GM23338 (cell line): ENCODE measurements at regions not wholly inside any gene's neighbourhood (a gene's known extent, or its start where the extent isn't known, plus 50 kb on each side); places are given as distances from the start of the nearest gene placed in this dataset.

ENCODE experiments used
- ATAC-seq: fragments of 200-7000 bp; cut with Tn5 transposase; 3 replicates; pipeline ENCODE4 v1.9.1; 2020
- DNase-seq: peaks from one replicate; pipeline ENCODE4 v3.0.0-alpha.2; 2015; ENCODE audit warnings: low spot score
- H2AFZ ChIP-seq: fragments of 200-600 bp; sonication (generic); 2 replicates; pipeline ENCODE4 v1.8.0; 2016; ENCODE audit warnings: antibody characterized with exemption, mild to moderate bottlenecking, moderate library complexity
- H3F3A ChIP-seq: fragments of 200-600 bp; sonication (generic); replicated peaks from 2 replicates; pipeline ENCODE4 v1.8.0; 2017; ENCODE audit warnings: antibody characterized with exemption, mixed run types, low read depth
- H3K27ac ChIP-seq: fragments of 200-600 bp; sonication (generic); 2 replicates; pipeline ENCODE4 v1.6.1; 2016; ENCODE audit warnings: low read depth
- H3K27me3 ChIP-seq: fragments of 200-600 bp; sonication (generic); 2 replicates; pipeline ENCODE4 v1.8.0; 2016; ENCODE audit warnings: mild to moderate bottlenecking, mixed run types, moderate library complexity; ENCODE audit not compliant: insufficient read depth
- H3K36me3 ChIP-seq: fragments of 200-600 bp; sonication (generic); 2 replicates; pipeline ENCODE4 v1.8.0; 2016; ENCODE audit warnings: mild to moderate bottlenecking; ENCODE audit not compliant: insufficient read depth
- H3K4me1 ChIP-seq: fragments of 200-600 bp; sonication (generic); 2 replicates; pipeline ENCODE4 v1.8.0; 2016; ENCODE audit warnings: mild to moderate bottlenecking, moderate library complexity; ENCODE audit not compliant: insufficient read depth
- H3K4me2 ChIP-seq: fragments of 200-600 bp; sonication (generic); 2 replicates; pipeline ENCODE4 v1.7.1; 2017; ENCODE audit warnings: mixed run types
- H3K4me3 ChIP-seq: fragments of 200-600 bp; sonication (generic); 2 replicates; pipeline ENCODE4 v1.6.1; 2016; ENCODE audit warnings: mixed run types
- H3K79me2 ChIP-seq: fragments of 200-600 bp; sonication (generic); replicated peaks from 2 replicates; pipeline ENCODE4 v1.8.0; 2017; ENCODE audit warnings: mild to moderate bottlenecking; ENCODE audit not compliant: insufficient read depth
- H3K9me2 ChIP-seq: fragments of 200-600 bp; sonication (generic); 2 replicates; pipeline ENCODE4 v1.8.0; 2017; ENCODE audit not compliant: insufficient read depth
- H4K20me1 ChIP-seq: fragments of 200-600 bp; sonication (generic); replicated peaks from 2 replicates; pipeline ENCODE4 v1.8.0; 2017; ENCODE audit warnings: mild to moderate bottlenecking; ENCODE audit not compliant: insufficient read depth
- H3K27ac Mint-ChIP-seq: 2 replicates; pipeline ENCODE4 v1.8.0; 2020; ENCODE audit warnings: inconsistent platforms, mild to moderate bottlenecking, moderate library complexity, mixed read lengths
- H3K27me3 Mint-ChIP-seq: 3 replicates; pipeline ENCODE4 v1.8.0; 2022; ENCODE audit warnings: low read depth, mild to moderate bottlenecking, moderate library complexity, mixed read lengths, inconsistent platforms; ENCODE audit not compliant: insufficient read depth, poor library complexity
- H3K36me3 Mint-ChIP-seq: 3 replicates; pipeline ENCODE4 v1.8.0; 2021; ENCODE audit warnings: low read depth, mild to moderate bottlenecking, inconsistent platforms, moderate library complexity, mixed read lengths
- H3K4me1 Mint-ChIP-seq: 3 replicates; pipeline ENCODE4 v1.8.0; 2020; ENCODE audit warnings: mild to moderate bottlenecking, inconsistent platforms, mixed read lengths
- H3K4me3 Mint-ChIP-seq: 3 replicates; pipeline ENCODE4 v1.8.0; 2021; ENCODE audit warnings: moderate library complexity, mild to moderate bottlenecking, inconsistent platforms, mixed read lengths
- H3K9me3 Mint-ChIP-seq: 3 replicates; pipeline ENCODE4 v1.8.0; 2020; ENCODE audit warnings: moderate library complexity, mild to moderate bottlenecking, inconsistent platforms, mixed read lengths
- CREB1 ChIP-seq: fragments of 250-450 bp; sonication (Bioruptor Pico); IDR thresholded peaks from 2 replicates; pipeline ENCODE4 v1.5.0; 2020; ENCODE audit warnings: low read depth, mild to moderate bottlenecking, moderate library complexity
- EZH2 ChIP-seq: fragments of 200-600 bp; sonication (generic); IDR thresholded peaks from one replicate; pipeline ENCODE4 v1.8.0; 2017; ENCODE audit warnings: antibody characterized with exemption, mild to moderate bottlenecking, low read depth; ENCODE audit not compliant: unreplicated experiment
- EZH2phosphoT487 ChIP-seq: fragments of 200-600 bp; sonication (generic); IDR thresholded peaks from one replicate; pipeline ENCODE4 v1.8.1; 2018; ENCODE audit warnings: antibody characterized with exemption; ENCODE audit not compliant: unreplicated experiment
- POLR2AphosphoS5 ChIP-seq: IDR thresholded peaks from 2 replicates; pipeline ENCODE4 v1.6.1; 2016; ENCODE audit warnings: antibody characterized with exemption, low read depth
- REST ChIP-seq: IDR thresholded peaks from one replicate; pipeline ENCODE4 v1.6.1; 2018; ENCODE audit warnings: antibody characterized with exemption; ENCODE audit not compliant: unreplicated experiment
- ZNF114 ChIP-seq: fragments of 250-450 bp; sonication (Bioruptor Pico); IDR thresholded peaks from 2 replicates; pipeline ENCODE4 v1.5.0; 2020; ENCODE audit warnings: mild to moderate bottlenecking, moderate library complexity
- TF ChIP-seq, protein P1 (sequence below), 2 experiments: fragments of 200-600 bp in 1 of 2; sonication (generic) in 1 of 2; conservative IDR thresholded peaks; 2 replicates each; pipeline versions ENCODE4 v1.5.1 to v1.6.1; 2016 to 2017; ENCODE audit warnings: antibody characterized with exemption in 2 of 2, low read depth in 2 of 2, mild to moderate bottlenecking in 2 of 2, moderate library complexity in 1 of 2
- TF ChIP-seq, protein P2 (sequence below): fragments of 250-450 bp; sonication (Bioruptor Pico); IDR thresholded peaks from 2 replicates; pipeline ENCODE4 v1.5.0; 2020; ENCODE audit warnings: mild to moderate bottlenecking, moderate library complexity

GRCh38 chr13:76229281-76229680 is 593.2 kb downstream of the LMO7 start:
- Mint-ChIP-seq H3K9me3 (no peaks in the 10 kb centered on the region), H3K4me3 (no peak overlapping the region), H3K27me3 (no peaks in the 10 kb centered on the region), H3K27ac (no peak overlapping the region), H3K36me3 (no peaks in the 10 kb centered on the region), H3K4me1 (no peaks in the 10 kb centered on the region)
- H3F3A ChIP-seq: no peaks in the 10 kb centered on the region
- no peak overlapping the region for H3K4me2 ChIP-seq
- no peaks in the 10 kb centered on the region for H3K36me3 ChIP-seq
- ATAC-seq: no peak
- H3K27ac ChIP-seq: no peak overlapping the region
- no peaks in the 10 kb centered on the region for H3K79me2 ChIP-seq
- H3K9me2 ChIP-seq: no peaks in the 10 kb centered on the region
- H3K27me3 ChIP-seq: no peaks in the 10 kb centered on the region
- H4K20me1 ChIP-seq: no peaks in the 10 kb centered on the region
- TF ChIP-seq ZNF114 (CRISPR knock-in tag) (no peak), POLR2AphosphoS5 (no peak), REST (no peak)
- TF ChIP-seq, protein P1, sequence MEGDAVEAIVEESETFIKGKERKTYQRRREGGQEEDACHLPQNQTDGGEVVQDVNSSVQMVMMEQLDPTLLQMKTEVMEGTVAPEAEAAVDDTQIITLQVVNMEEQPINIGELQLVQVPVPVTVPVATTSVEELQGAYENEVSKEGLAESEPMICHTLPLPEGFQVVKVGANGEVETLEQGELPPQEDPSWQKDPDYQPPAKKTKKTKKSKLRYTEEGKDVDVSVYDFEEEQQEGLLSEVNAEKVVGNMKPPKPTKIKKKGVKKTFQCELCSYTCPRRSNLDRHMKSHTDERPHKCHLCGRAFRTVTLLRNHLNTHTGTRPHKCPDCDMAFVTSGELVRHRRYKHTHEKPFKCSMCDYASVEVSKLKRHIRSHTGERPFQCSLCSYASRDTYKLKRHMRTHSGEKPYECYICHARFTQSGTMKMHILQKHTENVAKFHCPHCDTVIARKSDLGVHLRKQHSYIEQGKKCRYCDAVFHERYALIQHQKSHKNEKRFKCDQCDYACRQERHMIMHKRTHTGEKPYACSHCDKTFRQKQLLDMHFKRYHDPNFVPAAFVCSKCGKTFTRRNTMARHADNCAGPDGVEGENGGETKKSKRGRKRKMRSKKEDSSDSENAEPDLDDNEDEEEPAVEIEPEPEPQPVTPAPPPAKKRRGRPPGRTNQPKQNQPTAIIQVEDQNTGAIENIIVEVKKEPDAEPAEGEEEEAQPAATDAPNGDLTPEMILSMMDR (conservative IDR thresholded peaks at IDR 0.05; ENCODE audit: low read depth in 2 of 2): no peak
- no peak overlapping the region for H2AFZ ChIP-seq
- no peaks in the 10 kb centered on the region for H3K4me1 ChIP-seq
- H3K4me3 ChIP-seq: no peak overlapping the region
- no peak for DNase-seq

- no peaks in the 10 kb centered on the region for H3K27me3 ChIP-seq
- H3K9me3 Mint-ChIP-seq: no peaks in the 10 kb centered on the region
- H3K4me3 ChIP-seq: no peak overlapping the region
- H3K36me3 ChIP-seq: no peaks in the 10 kb centered on the region
- H3F3A ChIP-seq: no peaks in the 10 kb centered on the region
- H3K27ac ChIP-seq: no peak overlapping the region
- H3K4me2 ChIP-seq: no peak overlapping the region
- no peaks in the 10 kb centered on the region for H3K79me2 ChIP-seq
- ATAC-seq (no peak), DNase-seq (no peak)
- no peaks in the 10 kb centered on the region for H3K36me3 Mint-ChIP-seq
- H3K4me1 Mint-ChIP-seq: no peaks in the 10 kb centered on the region
- no peak overlapping the region for H2AFZ ChIP-seq
- no peak overlapping the region for H3K4me3 Mint-ChIP-seq
- no peak overlapping the region for H3K27ac Mint-ChIP-seq
- no peaks in the 10 kb centered on the region for H3K4me1 ChIP-seq
- no peaks in the 10 kb centered on the region for H3K27me3 Mint-ChIP-seq
- H4K20me1 ChIP-seq: no peaks in the 10 kb centered on the region
- no peaks in the 10 kb centered on the region for H3K9me2 ChIP-seq
- TF ChIP-seq, protein P1 (conservative IDR thresholded peaks at IDR 0.05; ENCODE audit: low read depth in 2 of 2): no peak
- no peak for TF ChIP-seq EZH2phosphoT487
- no peak for TF ChIP-seq EZH2
- no peak for TF ChIP-seq CREB1
- TF ChIP-seq, protein P2, sequence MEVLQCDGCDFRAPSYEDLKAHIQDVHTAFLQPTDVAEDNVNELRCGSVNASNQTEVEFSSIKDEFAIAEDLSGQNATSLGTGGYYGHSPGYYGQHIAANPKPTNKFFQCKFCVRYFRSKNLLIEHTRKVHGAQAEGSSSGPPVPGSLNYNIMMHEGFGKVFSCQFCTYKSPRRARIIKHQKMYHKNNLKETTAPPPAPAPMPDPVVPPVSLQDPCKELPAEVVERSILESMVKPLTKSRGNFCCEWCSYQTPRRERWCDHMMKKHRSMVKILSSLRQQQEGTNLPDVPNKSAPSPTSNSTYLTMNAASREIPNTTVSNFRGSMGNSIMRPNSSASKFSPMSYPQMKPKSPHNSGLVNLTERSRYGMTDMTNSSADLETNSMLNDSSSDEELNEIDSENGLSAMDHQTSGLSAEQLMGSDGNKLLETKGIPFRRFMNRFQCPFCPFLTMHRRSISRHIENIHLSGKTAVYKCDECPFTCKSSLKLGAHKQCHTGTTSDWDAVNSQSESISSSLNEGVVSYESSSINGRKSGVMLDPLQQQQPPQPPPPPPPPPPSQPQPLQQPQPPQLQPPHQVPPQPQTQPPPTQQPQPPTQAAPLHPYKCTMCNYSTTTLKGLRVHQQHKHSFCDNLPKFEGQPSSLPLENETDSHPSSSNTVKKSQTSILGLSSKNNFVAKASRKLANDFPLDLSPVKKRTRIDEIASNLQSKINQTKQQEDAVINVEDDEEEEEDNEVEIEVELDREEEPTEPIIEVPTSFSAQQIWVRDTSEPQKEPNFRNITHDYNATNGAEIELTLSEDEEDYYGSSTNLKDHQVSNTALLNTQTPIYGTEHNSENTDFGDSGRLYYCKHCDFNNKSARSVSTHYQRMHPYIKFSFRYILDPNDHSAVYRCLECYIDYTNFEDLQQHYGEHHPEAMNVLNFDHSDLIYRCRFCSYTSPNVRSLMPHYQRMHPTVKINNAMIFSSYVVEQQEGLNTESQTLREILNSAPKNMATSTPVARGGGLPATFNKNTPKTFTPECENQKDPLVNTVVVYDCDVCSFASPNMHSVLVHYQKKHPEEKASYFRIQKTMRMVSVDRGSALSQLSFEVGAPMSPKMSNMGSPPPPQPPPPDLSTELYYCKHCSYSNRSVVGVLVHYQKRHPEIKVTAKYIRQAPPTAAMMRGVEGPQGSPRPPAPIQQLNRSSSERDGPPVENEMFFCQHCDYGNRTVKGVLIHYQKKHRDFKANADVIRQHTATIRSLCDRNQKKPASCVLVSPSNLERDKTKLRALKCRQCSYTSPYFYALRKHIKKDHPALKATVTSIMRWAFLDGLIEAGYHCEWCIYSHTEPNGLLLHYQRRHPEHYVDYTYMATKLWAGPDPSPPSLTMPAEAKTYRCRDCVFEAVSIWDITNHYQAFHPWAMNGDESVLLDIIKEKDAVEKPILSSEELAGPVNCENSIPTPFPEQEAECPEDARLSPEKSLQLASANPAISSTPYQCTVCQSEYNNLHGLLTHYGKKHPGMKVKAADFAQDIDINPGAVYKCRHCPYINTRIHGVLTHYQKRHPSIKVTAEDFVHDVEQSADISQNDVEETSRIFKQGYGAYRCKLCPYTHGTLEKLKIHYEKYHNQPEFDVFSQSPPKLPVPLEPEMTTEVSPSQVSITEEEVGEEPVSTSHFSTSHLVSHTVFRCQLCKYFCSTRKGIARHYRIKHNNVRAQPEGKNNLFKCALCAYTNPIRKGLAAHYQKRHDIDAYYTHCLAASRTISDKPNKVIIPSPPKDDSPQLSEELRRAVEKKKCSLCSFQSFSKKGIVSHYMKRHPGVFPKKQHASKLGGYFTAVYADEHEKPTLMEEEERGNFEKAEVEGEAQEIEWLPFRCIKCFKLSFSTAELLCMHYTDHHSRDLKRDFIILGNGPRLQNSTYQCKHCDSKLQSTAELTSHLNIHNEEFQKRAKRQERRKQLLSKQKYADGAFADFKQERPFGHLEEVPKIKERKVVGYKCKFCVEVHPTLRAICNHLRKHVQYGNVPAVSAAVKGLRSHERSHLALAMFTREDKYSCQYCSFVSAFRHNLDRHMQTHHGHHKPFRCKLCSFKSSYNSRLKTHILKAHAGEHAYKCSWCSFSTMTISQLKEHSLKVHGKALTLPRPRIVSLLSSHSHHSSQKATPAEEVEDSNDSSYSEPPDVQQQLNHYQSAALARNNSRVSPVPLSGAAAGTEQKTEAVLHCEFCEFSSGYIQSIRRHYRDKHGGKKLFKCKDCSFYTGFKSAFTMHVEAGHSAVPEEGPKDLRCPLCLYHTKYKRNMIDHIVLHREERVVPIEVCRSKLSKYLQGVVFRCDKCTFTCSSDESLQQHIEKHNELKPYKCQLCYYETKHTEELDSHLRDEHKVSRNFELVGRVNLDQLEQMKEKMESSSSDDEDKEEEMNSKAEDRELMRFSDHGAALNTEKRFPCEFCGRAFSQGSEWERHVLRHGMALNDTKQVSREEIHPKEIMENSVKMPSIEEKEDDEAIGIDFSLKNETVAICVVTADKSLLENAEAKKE (CRISPR knock-in tag): no peak
- no peak for TF ChIP-seq POLR2AphosphoS5
Measured at GRCh38 chr13:76226941-76227340, 590.8 kb downstream of the LMO7 start.
